Right lobe of liver (tissue), 6 donors: ENCODE measurements at regions not wholly inside any gene's neighbourhood (a gene's known extent, or its start where the extent isn't known, plus 50 kb on each side); places are given as distances from the start of the nearest gene placed in this dataset.
A peak's percentile ranks its signal among the peaks of the same experiment; 100 is the strongest.

Experiments used
- ATAC-seq, 4 donors: fragments of 200-7000 bp; cut with Tn5 transposase; one replicate each; pipeline ENCODE4 v1.9.1; 2020; ENCODE audit warnings: mild to moderate bottlenecking in 4 of 4, moderate library complexity in 4 of 4
- DNase-seq, 3 donors: peaks; one replicate each; pipeline ENCODE4 v3.0.0-alpha.2; 2020
- H3K27ac ChIP-seq, 3 donors: fragments of 200-600 bp; one replicate each; pipeline ENCODE4 v1.8.0; 2022
- H3K27me3 ChIP-seq, 2 donors: fragments of 200-600 bp; one replicate each; pipeline ENCODE4 v1.8.0; 2022
- H3K36me3 ChIP-seq, 4 donors: fragments of 200-600 bp; sonication (generic) in 1 of 4; one replicate each; pipeline versions ENCODE4 v1.5.1 to v1.8.0; 2017 to 2022; ENCODE audit warnings: control low read depth in 1 of 4
- H3K4me1 ChIP-seq, 4 donors: fragments of 200-600 bp; sonication (generic) in 1 of 4; one replicate each; pipeline versions ENCODE4 v1.5.1 to v1.8.0; 2017 to 2022; ENCODE audit warnings: control low read depth in 1 of 4
- H3K4me3 ChIP-seq, 3 donors: fragments of 200-600 bp; one replicate each; pipeline ENCODE4 v1.8.0; 2022
- H3K9me3 ChIP-seq, 4 donors: fragments of 200-600 bp; sonication (generic) in 1 of 4; one replicate each; pipeline versions ENCODE4 v1.5.1 to v1.8.0; 2017 to 2022; ENCODE audit warnings: control low read depth in 1 of 4
- POLR2A ChIP-seq: fragments of 450-650 bp; IDR thresholded peaks from one replicate; pipeline ENCODE4 v1.6.1; 2017; ENCODE audit warnings: antibody characterized with exemption, mild to moderate bottlenecking
- WGBS: methylation state at CpG from one replicate; pipeline ENCODE4 v1.1.6; 2018; ENCODE audit warnings: low coverage, low lambda C conversion rate; ENCODE audit not compliant: insufficient coverage; ENCODE audit errors: missing lambda C conversion rate; 5-methylcytosine and 5-hydroxymethylcytosine counted together
- intact Hi-C, 2 donors: fragments of 100-400 bp; cut with DNase I; formaldehyde crosslinking; loops; one replicate each; pipeline versions ENCODE4 v1.11.2 to v1.14.1; 2022
- TF ChIP-seq, protein P1 (sequence below), 4 donors: fragments of 200-600 bp in 3 of 4; fragments of 450-650 bp in 1 of 4; IDR thresholded peaks; one replicate each; pipeline versions ENCODE4 v1.5.1 to v1.8.0; 2016 to 2022; ENCODE audit warnings: antibody characterized with exemption in 4 of 4, mild to moderate bottlenecking in 2 of 4
- donor health status: DM: no; HTN: yes; CAD: no.
- donor health status: DM: no; HTN: no; CAD: no.
- donor health status: DM: no; HTN: no; CAD: no.
- donor health status: DM: no; HTN: yes; CAD: no.
- donor health status: DM: no; HTN: yes; CAD: no.

DNA sequence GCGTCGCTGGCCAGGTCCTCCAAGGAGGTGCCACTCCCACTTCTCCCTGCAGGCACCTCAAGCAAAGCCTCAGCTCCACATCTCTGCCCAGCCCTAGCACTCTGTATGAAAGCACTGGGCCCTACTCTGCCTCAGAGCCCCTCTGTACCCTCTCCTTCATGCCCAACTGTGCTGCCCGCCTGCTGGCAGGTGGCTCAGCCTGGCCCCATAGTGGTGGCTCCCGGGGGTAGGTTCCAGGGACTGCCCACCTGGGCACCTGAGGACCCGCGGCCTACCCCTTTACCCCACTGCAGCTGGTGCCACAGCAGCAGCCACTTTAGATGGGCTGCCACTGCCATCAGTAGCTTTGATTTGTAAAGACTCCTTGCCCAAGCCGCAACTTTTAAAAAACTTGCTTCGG lies 1672.8 kb downstream of the LRRC4C start:
- Histone ChIP-seq H3K27ac (no peak overlapping the region), H3K9me3 (no peaks in the 10 kb centered on the region), H3K27me3 (no peaks in the 10 kb centered on the region), H3K36me3 (no peaks in the 10 kb centered on the region), H3K4me1 (no peaks in the 10 kb centered on the region), H3K4me3 (no peak overlapping the region)
- peak in 1 of 4 donors; percentile 36 for ATAC-seq
- DNase-seq, result no peak
- TF ChIP-seq, protein P1, sequence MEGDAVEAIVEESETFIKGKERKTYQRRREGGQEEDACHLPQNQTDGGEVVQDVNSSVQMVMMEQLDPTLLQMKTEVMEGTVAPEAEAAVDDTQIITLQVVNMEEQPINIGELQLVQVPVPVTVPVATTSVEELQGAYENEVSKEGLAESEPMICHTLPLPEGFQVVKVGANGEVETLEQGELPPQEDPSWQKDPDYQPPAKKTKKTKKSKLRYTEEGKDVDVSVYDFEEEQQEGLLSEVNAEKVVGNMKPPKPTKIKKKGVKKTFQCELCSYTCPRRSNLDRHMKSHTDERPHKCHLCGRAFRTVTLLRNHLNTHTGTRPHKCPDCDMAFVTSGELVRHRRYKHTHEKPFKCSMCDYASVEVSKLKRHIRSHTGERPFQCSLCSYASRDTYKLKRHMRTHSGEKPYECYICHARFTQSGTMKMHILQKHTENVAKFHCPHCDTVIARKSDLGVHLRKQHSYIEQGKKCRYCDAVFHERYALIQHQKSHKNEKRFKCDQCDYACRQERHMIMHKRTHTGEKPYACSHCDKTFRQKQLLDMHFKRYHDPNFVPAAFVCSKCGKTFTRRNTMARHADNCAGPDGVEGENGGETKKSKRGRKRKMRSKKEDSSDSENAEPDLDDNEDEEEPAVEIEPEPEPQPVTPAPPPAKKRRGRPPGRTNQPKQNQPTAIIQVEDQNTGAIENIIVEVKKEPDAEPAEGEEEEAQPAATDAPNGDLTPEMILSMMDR (IDR thresholded peaks at IDR 0.05), result no peak
- no peak for TF ChIP-seq POLR2A
- intact Hi-C loops, result no loop called here
- 97% methylated on average over 4 of the region's 8 CpGs for WGBS

DNA sequence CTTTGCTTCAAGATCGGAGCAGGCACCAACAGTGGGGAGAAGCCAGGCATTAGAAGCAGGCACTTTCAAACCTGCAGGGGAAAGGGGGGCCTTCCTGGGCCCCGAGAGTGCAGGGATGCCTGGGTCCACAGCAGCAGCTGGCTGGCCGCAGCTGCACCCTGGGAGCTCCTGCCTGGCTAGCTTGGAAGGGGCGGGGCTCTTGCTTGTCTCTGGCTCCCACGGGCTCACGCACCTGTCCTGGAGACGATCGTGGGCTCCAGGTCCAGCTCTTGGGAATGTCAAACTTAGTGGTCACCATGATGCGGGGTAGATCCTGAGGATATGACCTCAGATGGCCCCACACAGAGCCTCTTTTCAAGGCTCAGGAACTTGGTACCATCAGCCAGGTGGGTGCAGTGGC lies 1673.2 kb downstream of the LRRC4C start:
- H3K9me3 ChIP-seq, result no peaks in the 10 kb centered on the region
- ATAC-seq, result no peak

DNA sequence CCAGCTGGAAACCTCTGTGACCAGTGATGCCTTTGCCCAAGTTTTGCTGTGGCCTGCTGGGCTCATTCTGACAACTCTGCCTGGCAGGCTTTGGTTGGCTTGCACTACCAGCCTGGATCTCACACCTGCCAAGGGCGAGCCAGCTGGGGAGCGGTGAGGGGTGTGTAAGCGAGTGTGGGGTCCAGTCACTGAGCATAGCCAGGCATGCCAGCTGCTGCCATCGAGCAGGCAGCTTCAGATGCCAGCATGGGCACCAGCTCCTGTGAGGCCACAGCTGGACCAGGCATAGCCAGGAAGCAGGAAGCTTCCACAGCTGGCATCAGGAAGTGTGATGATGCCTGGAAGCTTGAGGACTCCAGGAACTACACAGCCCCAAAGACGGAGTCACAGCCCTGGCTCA lies 1674.6 kb downstream of the LRRC4C start:
- TF ChIP-seq, protein P1 (IDR thresholded peaks at IDR 0.05), result no peak
- TF ChIP-seq POLR2A, result no peak
- peak in 1 of 4 donors; percentile 11 for ATAC-seq
- WGBS, result no CpG with 5 or more reads among the region's 5 CpGs
- Histone ChIP-seq H3K4me1 (no peaks in the 10 kb centered on the region), H3K4me3 (no peak overlapping the region), H3K27me3 (no peaks in the 10 kb centered on the region), H3K9me3 (no peaks in the 10 kb centered on the region), H3K36me3 (no peaks in the 10 kb centered on the region), H3K27ac (no peak overlapping the region)
- intact Hi-C loops, result no loop called here
- no peak for DNase-seq

More for the DNA sequence above, 1673.2 kb downstream of the LRRC4C start:
- H3K36me3 ChIP-seq, result no peaks in the 10 kb centered on the region
- no peak overlapping the region for H3K27ac ChIP-seq
- H3K4me3 ChIP-seq, result no peak overlapping the region
- intact Hi-C loops, result no loop called here
- H3K4me1 ChIP-seq, result no peaks in the 10 kb centered on the region
- no peaks in the 10 kb centered on the region for H3K27me3 ChIP-seq
- no peak for TF ChIP-seq POLR2A
- TF ChIP-seq, protein P1 (IDR thresholded peaks at IDR 0.05), result no peak
- DNase-seq, result no peak
- no CpG with 5 or more reads among the region's 9 CpGs for WGBS

DNA sequence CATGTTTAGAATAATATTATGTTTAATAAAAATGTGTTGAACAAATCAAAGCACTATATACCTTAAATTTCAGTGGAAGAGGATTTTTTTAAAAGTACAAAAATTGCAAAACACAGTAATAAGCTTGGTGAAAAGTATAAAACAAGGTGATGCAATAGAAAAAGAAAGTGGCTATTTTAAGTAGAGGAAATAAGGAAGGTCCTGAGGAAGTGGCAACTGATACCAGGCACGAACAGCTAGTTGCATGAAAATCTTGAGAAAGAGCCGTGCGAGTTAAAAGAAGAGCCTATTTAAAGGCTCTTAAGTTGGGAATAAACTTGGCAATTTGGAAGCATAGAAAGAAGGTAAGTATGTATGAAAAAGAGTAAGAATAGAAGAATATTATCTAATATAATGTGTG lies 1679.3 kb downstream of the LRRC4C start:
- Histone ChIP-seq H3K27ac (no peak overlapping the region), H3K27me3 (no peaks in the 10 kb centered on the region), H3K36me3 (no peaks in the 10 kb centered on the region), H3K4me1 (peaks cover 0 to 14% (median 6%) of the 10 kb centered on the region in 4 donors), H3K4me3 (no peak overlapping the region), H3K9me3 (no peaks in the 10 kb centered on the region)
- TF ChIP-seq, protein P1 (IDR thresholded peaks at IDR 0.05), result no peak
- TF ChIP-seq POLR2A, result no peak
- ATAC-seq, result no peak
- no peak for DNase-seq
- intact Hi-C loops, result no loop called here
- WGBS, result 38% methylated on average over 3 of the region's 3 CpGs

DNA sequence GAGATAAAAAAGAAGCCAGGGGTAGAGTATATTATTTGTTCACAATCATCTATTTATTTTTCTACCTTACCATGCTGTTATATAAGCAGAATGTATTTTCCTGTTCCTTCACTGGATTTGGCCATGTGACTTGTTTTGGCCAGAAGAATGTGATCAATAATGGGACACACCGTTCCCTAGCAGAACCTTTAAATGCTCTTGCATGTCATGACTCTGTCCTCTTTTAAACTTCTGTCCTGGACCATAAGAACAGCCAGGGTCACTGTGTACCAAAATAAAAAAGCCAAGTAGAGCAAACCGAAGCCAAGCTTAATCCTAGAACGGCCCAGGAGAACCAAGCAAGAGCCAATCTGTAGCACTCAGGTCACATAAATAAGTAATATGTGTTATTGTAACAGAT lies 1682.4 kb downstream of the LRRC4C start:
- Histone ChIP-seq H3K4me3 (peak overlapping the region in 1 of 3 donors; percentile 18), H3K27ac (peak overlapping the region in 1 of 3 donors; percentile 53), H3K27me3 (no peaks in the 10 kb centered on the region), H3K36me3 (no peaks in the 10 kb centered on the region), H3K4me1 (peaks cover 0 to 14% (median 6%) of the 10 kb centered on the region in 4 donors), H3K9me3 (no peaks in the 10 kb centered on the region)
- ATAC-seq (peak; percentile 92 to 97 (median 94)), DNase-seq (peak in 1 of 3 donors; percentile 62)
- TF ChIP-seq, protein P1 (IDR thresholded peaks at IDR 0.05), result no peak
- TF ChIP-seq POLR2A, result no peak
- intact Hi-C loops, result no loop called here
- WGBS, result 10% methylated on average over 3 of the region's 3 CpGs
